Liver (tissue), 8 donors: ENCODE measurements at regions not wholly inside any gene's neighbourhood (a gene's known extent, or its start where the extent isn't known, plus 50 kb on each side); places are given as distances from the start of the nearest gene placed in this dataset.

Experiments used
- DNase-seq: peaks from one replicate; pipeline ENCODE4 v3.0.0-alpha.2; 2017; ENCODE audit warnings: low spot score
- H3K27ac ChIP-seq, 2 donors: one replicate each; pipeline ENCODE4 v1.7.0; 2013; ENCODE audit warnings: inconsistent platforms in 2 of 2, low read length in 2 of 2, control low read depth in 1 of 2, low read depth in 1 of 2, mild to moderate bottlenecking in 1 of 2
- H3K27me3 ChIP-seq, 4 donors: one replicate each; pipeline versions ENCODE4 v1.6.1 to v1.7.0; 2013; ENCODE audit warnings: low read length in 3 of 4, inconsistent platforms in 1 of 4, mild to moderate bottlenecking in 1 of 4, moderate library complexity in 1 of 4; ENCODE audit not compliant: control insufficient read depth in 4 of 4, insufficient read depth in 4 of 4
- H3K36me3 ChIP-seq, 4 donors: one replicate each; pipeline versions ENCODE4 v1.6.1 to v1.7.0; 2013; ENCODE audit warnings: low read length in 3 of 4, mild to moderate bottlenecking in 3 of 4, low read depth in 1 of 4, moderate library complexity in 1 of 4; ENCODE audit not compliant: control insufficient read depth in 4 of 4, insufficient read depth in 3 of 4
- H3K4me1 ChIP-seq, 4 donors: one replicate each; pipeline versions ENCODE4 v1.6.1 to v1.7.0; 2013; ENCODE audit warnings: low read length in 3 of 4, mild to moderate bottlenecking in 3 of 4, moderate library complexity in 1 of 4; ENCODE audit not compliant: control insufficient read depth in 4 of 4, insufficient read depth in 4 of 4
- H3K4me3 ChIP-seq, 3 donors: one replicate each; pipeline versions ENCODE4 v1.6.1 to v1.7.0; 2013; ENCODE audit warnings: low read length in 3 of 3, control low read depth in 1 of 3, low read depth in 1 of 3, mild to moderate bottlenecking in 1 of 3
- H3K9ac ChIP-seq, 2 donors: one replicate each; pipeline ENCODE4 v1.7.0; 2013; ENCODE audit warnings: low read length in 2 of 2, mild to moderate bottlenecking in 2 of 2, moderate library complexity in 2 of 2, control low read depth in 1 of 2, low read depth in 1 of 2
- H3K9me3 ChIP-seq, 4 donors: one replicate each; pipeline versions ENCODE4 v1.6.1 to v1.7.0; 2013; ENCODE audit warnings: low read length in 3 of 4; ENCODE audit not compliant: control insufficient read depth in 4 of 4
- EGR1 ChIP-seq, 2 donors: IDR thresholded peaks; 2 replicates each; pipeline ENCODE4 v1.6.1; 2016 to 2018; ENCODE audit warnings: antibody characterized with exemption in 2 of 2, low read depth in 2 of 2
- FOXA1 ChIP-seq: IDR thresholded peaks from 2 replicates; pipeline ENCODE4 v1.6.1; 2016; ENCODE audit warnings: antibody characterized with exemption
- FOXA2 ChIP-seq: IDR thresholded peaks from 2 replicates; pipeline ENCODE4 v1.6.1; 2016; ENCODE audit warnings: antibody characterized with exemption
- GABPA ChIP-seq, 2 donors: IDR thresholded peaks in 1 of 2; conservative IDR thresholded peaks in 1 of 2; 2 replicates each; pipeline ENCODE4 v1.6.1; 2016; ENCODE audit warnings: antibody characterized with exemption in 2 of 2, mild to moderate bottlenecking in 1 of 2, moderate library complexity in 1 of 2
- HNF4A ChIP-seq, 2 donors: conservative IDR thresholded peaks; 2 replicates each; pipeline ENCODE4 v1.6.1; 2016; ENCODE audit warnings: antibody characterized with exemption in 2 of 2, mild to moderate bottlenecking in 2 of 2
- HNF4G ChIP-seq: IDR thresholded peaks from 2 replicates; pipeline ENCODE4 v1.6.1; 2016; ENCODE audit warnings: antibody characterized with exemption
- NR2F2 ChIP-seq: IDR thresholded peaks from 2 replicates; pipeline ENCODE4 v1.6.1; 2016; ENCODE audit warnings: antibody characterized with exemption
- RXRA ChIP-seq, 2 donors: IDR thresholded peaks; 2 replicates each; pipeline ENCODE4 v1.6.1; 2017 to 2018; ENCODE audit warnings: antibody characterized with exemption in 2 of 2, mild to moderate bottlenecking in 1 of 2
- SP1 ChIP-seq: IDR thresholded peaks from 2 replicates; pipeline ENCODE4 v1.6.1; 2018; ENCODE audit warnings: antibody characterized with exemption, mild to moderate bottlenecking
- TAF1 ChIP-seq: conservative IDR thresholded peaks from 2 replicates; pipeline ENCODE4 v1.6.1; 2016; ENCODE audit warnings: antibody characterized with exemption, mild to moderate bottlenecking
- YY1 ChIP-seq: IDR thresholded peaks from 2 replicates; pipeline ENCODE4 v1.6.1; 2016; ENCODE audit warnings: antibody characterized with exemption, mild to moderate bottlenecking
- WGBS: extraction: QIAGEN DNeasy Blood & Tissue Kit; methylation state at CpG from one replicate; pipeline ENCODE4 v1.1.7; 2013; 5-methylcytosine and 5-hydroxymethylcytosine counted together
- TF ChIP-seq, protein P1 (sequence below): fragments of 150-350 bp; IDR thresholded peaks from 2 replicates; pipeline ENCODE4 v1.5.1; 2017; ENCODE audit warnings: improper control_type of control experiment, low read depth, low read length; ENCODE audit not compliant: missing input control
- TF ChIP-seq, protein P2 (sequence below): IDR thresholded peaks from 2 replicates; pipeline ENCODE4 v1.6.1; 2016; ENCODE audit warnings: antibody characterized with exemption
- TF ChIP-seq, protein P3 (sequence below): IDR thresholded peaks from 2 replicates; pipeline ENCODE4 v1.6.1; 2016; ENCODE audit warnings: antibody characterized with exemption, mild to moderate bottlenecking
- donor health status: healthy.
- donor health status: healthy.
- donor health status: healthy.
- donor health status: healthy.
- donor health status: healthy.

DNA sequence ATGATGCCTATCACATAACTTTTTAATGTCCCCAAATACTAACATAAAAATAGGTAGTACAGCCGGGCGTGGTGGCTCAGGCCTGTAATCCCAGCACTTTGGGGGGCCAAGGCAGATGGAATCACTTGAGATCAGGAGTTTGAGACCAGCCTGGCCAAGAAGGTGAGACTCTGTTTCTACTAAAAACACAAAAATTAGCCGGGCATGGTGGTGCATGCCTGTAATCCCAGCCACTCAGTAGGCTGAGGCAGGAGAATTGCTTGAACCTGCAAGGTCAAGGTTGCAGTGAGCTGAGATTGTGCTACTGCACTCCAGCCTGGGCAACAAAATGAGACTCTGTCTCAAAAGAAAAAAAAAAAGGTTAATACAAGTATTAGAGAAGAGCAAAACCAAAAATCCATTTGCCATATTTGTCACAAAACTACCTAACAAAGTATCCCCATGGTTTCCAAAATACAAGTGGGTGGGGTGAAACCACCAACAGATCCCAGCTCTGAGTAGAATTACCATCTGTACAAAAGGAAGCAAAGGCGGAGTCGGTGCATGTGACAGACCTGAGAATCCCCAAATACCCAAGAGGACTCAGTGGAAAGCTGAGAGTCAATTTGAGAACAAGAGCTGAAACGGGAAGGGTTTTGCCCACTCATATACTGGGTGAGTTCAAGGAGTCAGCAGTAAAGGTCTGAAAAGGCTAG, 113.2 kb downstream of the TOMM20 start:
- Histone ChIP-seq H3K4me3 (no peak overlapping the region), H3K27me3 (no peaks in the 10 kb centered on the region), H3K36me3 (no peaks in the 10 kb centered on the region), H3K4me1 (peaks cover 0 to 4% (median 0%) of the 10 kb centered on the region in 4 donors), H3K9me3 (peaks cover 0 to 8% (median 1%) of the 10 kb centered on the region in 4 donors), H3K27ac (no peak overlapping the region), H3K9ac (no peak overlapping the region)
- TF ChIP-seq HNF4A (conservative IDR thresholded peaks at IDR 0.05), result no peak
- TF ChIP-seq YY1, result no peak
- TF ChIP-seq EGR1 (IDR thresholded peaks at IDR 0.05; ENCODE audit: low read depth in 2 of 2), result no peak
- no peak for TF ChIP-seq FOXA1
- TF ChIP-seq NR2F2, result no peak
- no peak for DNase-seq
- 91% methylated on average over 6 of the region's 6 CpGs for WGBS

DNA sequence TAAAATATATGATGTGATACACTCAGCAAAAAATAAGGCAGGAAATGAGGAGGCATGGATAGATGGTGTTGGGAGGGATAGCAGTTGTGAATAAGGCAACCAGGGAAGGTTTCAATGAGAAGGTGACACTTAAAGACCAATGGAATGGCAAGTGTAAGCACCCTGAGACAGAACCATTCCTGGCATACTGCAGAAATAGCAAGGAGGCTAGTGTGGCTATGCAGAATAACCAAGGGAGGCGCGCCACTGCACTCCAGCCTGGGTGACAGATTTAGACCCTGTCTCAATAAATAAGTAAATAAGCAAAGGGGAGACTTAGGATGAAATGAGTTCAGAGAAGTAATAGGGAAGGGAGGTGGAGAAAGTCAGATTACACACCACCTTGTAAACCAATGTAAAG, 113.9 kb downstream of the TOMM20 start:
- Histone ChIP-seq H3K27me3 (no peaks in the 10 kb centered on the region), H3K36me3 (no peaks in the 10 kb centered on the region), H3K9ac (no peak overlapping the region), H3K4me1 (peaks cover 0 to 4% (median 0%) of the 10 kb centered on the region in 4 donors), H3K4me3 (no peak overlapping the region), H3K9me3 (peaks cover 0 to 8% (median 1%) of the 10 kb centered on the region in 4 donors), H3K27ac (no peak overlapping the region)
- 96% methylated on average over 2 of the region's 2 CpGs for WGBS
- TF ChIP-seq FOXA1 (no peak), TAF1 (no peak), YY1 (no peak), RXRA (IDR thresholded peaks at IDR 0.05) (no peak), HNF4A (conservative IDR thresholded peaks at IDR 0.05) (no peak), GABPA (IDR thresholded peaks at IDR 0.05 in 1 of 2, conservative IDR thresholded peaks at IDR 0.05 in 1 of 2) (no peak), HNF4G (no peak), SP1 (no peak), FOXA2 (no peak)
- TF ChIP-seq, protein P1, sequence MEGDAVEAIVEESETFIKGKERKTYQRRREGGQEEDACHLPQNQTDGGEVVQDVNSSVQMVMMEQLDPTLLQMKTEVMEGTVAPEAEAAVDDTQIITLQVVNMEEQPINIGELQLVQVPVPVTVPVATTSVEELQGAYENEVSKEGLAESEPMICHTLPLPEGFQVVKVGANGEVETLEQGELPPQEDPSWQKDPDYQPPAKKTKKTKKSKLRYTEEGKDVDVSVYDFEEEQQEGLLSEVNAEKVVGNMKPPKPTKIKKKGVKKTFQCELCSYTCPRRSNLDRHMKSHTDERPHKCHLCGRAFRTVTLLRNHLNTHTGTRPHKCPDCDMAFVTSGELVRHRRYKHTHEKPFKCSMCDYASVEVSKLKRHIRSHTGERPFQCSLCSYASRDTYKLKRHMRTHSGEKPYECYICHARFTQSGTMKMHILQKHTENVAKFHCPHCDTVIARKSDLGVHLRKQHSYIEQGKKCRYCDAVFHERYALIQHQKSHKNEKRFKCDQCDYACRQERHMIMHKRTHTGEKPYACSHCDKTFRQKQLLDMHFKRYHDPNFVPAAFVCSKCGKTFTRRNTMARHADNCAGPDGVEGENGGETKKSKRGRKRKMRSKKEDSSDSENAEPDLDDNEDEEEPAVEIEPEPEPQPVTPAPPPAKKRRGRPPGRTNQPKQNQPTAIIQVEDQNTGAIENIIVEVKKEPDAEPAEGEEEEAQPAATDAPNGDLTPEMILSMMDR, result no peak
- TF ChIP-seq, protein P2, sequence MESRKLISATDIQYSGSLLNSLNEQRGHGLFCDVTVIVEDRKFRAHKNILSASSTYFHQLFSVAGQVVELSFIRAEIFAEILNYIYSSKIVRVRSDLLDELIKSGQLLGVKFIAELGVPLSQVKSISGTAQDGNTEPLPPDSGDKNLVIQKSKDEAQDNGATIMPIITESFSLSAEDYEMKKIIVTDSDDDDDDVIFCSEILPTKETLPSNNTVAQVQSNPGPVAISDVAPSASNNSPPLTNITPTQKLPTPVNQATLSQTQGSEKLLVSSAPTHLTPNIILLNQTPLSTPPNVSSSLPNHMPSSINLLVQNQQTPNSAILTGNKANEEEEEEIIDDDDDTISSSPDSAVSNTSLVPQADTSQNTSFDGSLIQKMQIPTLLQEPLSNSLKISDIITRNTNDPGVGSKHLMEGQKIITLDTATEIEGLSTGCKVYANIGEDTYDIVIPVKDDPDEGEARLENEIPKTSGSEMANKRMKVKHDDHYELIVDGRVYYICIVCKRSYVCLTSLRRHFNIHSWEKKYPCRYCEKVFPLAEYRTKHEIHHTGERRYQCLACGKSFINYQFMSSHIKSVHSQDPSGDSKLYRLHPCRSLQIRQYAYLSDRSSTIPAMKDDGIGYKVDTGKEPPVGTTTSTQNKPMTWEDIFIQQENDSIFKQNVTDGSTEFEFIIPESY, result no peak
- TF ChIP-seq, protein P3, sequence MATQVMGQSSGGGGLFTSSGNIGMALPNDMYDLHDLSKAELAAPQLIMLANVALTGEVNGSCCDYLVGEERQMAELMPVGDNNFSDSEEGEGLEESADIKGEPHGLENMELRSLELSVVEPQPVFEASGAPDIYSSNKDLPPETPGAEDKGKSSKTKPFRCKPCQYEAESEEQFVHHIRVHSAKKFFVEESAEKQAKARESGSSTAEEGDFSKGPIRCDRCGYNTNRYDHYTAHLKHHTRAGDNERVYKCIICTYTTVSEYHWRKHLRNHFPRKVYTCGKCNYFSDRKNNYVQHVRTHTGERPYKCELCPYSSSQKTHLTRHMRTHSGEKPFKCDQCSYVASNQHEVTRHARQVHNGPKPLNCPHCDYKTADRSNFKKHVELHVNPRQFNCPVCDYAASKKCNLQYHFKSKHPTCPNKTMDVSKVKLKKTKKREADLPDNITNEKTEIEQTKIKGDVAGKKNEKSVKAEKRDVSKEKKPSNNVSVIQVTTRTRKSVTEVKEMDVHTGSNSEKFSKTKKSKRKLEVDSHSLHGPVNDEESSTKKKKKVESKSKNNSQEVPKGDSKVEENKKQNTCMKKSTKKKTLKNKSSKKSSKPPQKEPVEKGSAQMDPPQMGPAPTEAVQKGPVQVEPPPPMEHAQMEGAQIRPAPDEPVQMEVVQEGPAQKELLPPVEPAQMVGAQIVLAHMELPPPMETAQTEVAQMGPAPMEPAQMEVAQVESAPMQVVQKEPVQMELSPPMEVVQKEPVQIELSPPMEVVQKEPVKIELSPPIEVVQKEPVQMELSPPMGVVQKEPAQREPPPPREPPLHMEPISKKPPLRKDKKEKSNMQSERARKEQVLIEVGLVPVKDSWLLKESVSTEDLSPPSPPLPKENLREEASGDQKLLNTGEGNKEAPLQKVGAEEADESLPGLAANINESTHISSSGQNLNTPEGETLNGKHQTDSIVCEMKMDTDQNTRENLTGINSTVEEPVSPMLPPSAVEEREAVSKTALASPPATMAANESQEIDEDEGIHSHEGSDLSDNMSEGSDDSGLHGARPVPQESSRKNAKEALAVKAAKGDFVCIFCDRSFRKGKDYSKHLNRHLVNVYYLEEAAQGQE, result no peak
- DNase-seq, result no peak
